Activated effector memory CD4-positive, alpha-beta T cell treated with anti-CD3 and anti-CD28 coated beads, Interleukin-2, amount 50 U/mL, for 16 hours (primary cell): ENCODE measurements at regions not wholly inside any gene's neighbourhood (a gene's known extent, or its start where the extent isn't known, plus 50 kb on each side); places are given as distances from the start of the nearest gene placed in this dataset.

Source experiments
- DNase-seq: peaks from one replicate; pipeline ENCODE4 v3.0.0-alpha.2; 2020

DNA sequence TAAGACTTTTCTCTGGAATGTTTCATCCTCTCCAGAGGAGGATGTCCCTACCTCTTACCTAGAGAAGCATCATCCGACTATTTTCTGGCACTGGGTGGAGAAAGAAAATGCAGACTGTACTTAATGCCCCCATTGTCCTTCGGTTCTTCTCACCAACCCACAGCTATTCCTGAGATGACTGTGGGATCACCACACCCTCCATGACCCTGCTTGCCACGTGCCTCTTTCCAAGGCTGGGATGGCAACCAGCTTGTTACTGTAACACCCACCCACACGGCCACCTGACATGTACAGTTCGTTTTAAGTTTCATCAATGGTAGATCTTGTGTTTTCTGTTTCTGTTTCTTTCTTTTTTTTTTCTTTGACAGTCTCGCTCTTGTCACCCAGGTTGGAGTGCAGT lies 365.2 kb downstream of the FBXO15 start:
- no peak for DNase-seq

DNA sequence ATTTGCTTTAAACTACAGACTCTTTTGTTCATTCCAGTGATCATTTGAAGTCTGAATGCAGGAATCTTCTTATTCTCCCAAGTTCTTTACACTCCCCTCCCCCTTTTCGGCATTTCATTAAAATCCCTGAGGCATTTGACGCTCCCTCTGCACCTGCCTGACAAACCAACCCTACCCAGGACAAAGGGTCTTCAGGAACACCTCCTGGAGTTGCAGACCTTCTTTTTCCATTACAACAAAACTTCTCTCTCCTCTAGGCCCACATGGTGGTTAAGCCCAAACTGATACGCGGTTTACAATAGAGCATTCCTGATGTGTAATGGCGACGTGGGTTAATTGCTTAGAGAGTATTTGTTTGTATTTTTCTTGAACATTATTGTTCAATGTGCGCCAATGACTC lies 367.4 kb downstream of the FBXO15 start:
- no peak for DNase-seq

DNA sequence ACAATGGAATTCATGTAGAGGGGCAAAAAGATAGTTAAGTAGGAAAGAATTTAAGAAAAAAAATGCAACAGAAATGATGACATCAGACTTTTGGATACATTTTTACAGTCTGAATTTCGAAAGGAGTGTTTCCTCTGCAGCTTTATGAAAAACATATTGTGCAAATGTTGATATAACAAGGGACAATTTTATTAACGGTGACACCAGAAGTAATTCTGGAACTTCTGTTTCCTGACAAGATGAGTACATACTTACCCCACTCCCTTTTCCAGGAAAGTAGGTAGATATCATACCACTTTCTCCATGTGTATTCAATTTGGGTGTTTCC lies 369.6 kb downstream of the FBXO15 start:
- no peak for DNase-seq

DNA sequence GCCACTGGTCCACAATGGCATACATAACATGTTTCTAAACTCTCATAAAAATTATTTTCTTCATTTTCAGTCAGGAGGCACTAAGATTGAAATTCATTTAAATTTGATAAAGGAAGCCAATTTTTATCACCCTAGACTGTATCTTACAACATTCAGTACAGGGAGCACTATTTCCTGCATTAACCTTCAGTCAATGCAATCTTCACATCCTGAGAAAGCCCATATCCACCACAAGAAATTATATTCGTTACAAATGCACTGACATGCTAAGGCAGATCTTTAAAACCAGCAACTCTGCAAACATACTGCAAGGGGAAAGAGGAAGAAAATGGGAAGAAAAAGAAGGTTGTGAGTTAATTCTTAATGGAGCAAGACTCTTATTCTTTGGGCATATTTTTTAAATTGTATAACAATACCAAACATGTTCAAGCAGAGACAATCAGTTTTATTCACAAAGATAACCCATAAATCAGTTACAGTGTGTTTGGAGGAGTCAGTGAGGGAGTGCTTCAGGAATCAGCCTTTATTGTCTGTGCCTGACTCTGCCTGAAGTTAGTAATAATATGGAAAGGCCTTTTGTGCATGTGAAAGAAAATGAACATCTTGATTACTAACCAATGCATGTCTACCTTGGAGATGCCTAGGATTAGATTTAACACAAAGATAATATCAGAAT lies 370.1 kb downstream of the FBXO15 start:
- DNase-seq, result no peak

DNA sequence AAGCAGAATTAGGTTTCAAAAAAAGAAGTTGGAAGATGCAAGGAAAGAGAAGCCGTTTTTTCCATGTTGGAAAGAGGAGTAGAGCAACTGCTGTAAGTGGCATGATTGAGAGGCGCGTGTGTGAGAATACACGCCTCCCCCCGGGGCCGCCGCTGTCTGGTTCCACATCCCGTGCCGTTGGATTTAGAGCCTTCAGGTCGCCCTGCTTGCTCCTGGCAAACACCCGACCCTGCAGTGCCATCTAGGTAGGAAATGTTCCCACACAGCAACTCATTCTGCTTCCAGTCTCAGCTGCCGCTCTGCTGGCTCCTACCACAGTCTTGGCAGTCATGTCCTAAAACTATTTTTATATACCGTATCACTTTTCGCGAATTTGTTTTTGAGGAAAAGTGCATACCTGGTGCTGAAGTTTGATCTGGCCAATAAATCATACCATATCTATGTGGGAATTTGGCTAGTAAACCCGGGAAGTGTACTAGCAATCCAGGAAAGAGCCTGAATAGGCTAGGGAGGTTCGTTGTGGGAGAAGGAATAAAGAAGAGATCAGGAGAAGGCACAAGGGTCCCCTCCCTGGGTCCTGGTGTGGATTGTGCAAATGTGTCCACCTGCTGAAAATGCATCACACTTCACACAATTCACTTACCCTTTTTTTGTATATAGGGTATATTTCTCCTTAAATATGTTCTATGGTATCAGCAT lies 372.7 kb downstream of the FBXO15 start:
- DNase-seq, result no peak

DNA sequence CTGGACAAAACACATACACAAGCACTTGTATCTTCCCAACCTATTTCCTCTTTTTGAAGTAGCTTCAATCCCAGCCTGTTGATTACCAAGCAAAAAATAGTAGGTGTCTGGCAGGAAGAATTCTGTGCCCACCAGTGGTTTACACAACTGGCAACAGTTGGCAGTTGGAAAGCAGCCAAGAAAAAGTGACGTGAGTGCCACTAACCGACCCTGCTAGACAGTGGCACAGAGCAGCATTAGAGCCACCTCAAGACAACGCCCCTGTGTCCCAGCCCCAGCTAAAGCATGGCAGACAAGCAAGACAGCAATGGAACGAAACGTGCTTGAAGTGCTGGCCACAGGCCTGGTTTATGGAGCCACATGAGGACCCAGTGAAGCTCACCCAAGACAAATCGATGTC lies 379.6 kb downstream of the FBXO15 start:
- DNase-seq, result no peak

DNA sequence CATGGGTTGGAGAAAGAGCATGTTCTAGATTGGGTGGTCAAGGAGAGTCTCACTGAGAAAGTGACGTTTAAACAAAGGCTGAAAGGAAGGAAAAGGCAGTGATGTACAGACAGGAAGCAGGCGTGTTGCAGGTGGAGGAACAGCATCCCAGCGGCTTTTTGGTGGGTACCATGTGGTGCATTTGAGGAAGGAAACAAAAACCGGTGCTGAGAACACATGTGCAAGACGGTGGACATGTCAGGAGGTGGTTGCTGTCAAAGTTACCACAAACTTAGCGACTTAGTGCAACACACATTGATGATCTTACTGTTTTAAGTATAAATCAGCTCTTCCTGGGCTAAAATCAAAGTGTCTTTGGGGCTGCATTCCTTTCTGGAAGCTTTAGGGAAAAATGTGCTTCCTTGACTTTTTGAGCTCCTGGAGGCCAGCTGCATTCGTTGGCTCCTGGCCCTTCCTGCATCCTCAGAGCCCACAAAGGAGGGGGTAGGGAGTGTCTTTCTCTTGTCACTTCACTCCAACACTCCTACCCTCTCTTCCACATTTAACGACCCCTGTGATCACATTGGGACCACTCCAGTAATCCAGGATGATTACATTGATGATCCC lies 380.6 kb downstream of the FBXO15 start:
- DNase-seq, result no peak

DNA sequence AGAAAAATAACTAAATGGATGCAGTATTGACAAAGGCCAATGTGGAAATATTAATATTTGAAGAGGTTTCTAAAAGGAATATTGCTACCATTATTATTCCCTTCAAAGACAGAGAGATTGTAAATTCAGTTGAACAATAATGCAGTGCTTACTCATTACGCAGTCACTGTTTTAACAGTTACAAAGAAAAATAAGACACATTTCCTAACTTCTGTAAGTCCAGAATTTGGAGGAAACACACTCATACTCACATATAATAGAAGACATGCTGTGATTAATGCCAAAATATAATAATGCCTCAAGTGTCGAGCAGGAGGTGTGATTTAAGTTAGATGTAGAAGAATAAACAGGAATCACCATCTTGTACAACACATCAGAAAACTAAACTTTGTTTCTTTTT lies 389.2 kb downstream of the FBXO15 start:
- no peak for DNase-seq

DNA sequence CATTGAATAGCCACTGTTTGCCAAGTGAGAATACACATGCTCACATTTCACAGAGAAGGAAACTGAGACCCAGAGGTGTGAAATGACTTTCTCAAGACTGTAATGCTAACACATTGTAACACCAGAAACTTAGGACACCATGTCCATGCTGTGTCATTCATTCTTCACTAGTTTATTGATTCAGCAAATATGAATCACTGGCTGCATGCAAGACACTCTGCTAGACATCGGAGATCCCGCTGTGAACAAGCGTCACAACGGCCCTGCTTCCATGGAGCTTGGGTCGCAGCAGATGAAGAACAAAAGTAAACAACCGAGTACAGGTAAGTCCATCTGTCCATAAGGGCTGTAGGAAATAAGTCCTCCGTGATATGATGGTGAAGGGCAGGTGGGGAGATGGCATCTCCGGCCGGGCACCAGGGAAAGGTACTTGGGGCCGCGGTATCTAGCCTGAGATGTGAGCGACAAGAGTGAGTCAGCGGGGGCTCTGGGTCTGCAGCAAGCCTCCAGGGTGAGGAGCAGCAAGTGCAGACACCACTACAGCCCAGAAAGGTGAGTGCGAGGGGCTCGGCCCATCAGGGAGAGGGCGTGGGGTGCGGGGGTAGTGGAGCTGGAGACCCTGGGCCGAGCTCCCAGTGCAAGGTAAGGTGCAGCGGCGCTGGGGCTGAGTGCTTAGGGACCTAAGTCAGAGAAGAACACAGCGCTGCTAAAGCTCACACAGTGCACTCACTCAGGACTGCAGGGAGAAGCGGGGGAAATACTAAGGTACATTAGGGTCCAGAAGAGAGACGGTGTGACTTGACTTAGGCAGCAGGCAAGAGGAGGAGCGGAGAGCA lies 391.2 kb downstream of the FBXO15 start:
- no peak for DNase-seq

DNA sequence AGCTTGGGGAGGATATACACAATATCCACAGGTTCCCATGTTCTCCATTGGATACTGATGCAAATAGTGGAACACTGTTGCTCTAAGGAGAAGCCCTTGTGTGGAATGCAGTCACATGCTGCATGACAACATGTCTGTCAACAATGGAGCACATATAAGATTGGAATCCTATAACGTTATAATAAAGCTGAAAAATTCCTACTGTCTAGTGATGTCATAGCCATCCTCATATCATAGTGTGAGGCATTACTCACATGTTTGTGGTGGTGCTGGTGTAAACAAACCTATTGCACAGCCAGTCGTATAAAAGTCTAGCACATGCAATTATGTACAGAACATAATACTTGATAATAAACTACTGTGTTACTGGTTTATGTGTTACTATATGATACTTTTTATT lies 394.7 kb downstream of the FBXO15 start:
- no peak for DNase-seq

DNA sequence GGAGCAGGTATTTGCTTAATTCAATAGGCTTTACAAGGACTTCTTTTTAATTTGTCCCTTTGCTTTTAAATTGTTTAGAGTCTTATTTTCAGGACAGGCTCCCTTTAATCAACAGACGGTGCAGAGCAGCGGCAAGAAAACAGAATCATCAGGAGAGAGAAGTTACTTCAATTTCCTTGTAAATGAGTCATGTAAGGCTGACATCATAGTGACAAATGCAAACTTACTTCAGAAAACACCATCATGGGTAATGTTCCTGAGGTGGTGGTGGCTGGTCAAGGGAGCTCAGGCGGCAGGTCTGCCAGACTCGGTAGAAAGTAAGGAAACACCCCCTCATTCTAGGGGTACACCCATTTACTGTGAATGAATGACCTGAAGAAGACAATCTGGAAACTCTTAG lies 395.1 kb downstream of the FBXO15 start:
- DNase-seq, result no peak

DNA sequence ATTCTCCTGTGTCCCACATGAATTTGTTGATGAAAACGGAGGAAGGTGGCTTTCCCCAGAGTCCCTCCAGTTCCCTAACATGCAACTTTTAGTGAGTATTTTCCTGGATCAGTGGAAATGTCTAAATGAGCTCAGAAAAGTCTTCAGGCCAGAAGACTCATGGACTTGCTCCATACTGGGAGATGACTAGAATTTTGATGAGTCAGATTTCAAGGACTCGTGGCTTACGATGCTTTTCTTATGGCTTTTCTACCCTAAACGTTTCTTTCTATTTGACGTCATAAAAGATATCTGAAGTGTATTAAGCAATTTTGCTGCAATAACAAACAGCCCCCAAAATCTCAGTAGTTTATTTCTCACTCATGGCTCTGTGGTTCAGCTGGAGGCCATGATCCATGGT lies 397.6 kb downstream of the FBXO15 start:
- no peak for DNase-seq

DNA sequence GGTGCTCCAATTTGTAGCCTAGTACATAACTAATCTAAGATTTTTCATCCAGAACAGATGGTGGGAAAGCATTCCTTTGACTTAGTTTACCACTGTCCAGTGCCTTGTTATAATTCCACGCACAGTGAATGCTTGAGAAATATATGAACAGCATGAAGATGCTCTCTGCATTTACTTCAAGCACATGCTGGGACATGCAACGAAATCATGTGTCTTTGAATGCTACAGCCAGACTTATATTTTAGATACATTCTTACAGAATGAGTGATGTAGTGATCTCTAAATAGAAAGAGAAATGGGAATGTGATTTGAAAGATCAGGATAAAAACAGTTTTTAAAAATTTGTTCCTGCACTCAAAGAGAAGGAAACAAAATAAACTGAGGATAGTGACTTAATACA lies 398.3 kb downstream of the FBXO15 start:
- no peak for DNase-seq

DNA sequence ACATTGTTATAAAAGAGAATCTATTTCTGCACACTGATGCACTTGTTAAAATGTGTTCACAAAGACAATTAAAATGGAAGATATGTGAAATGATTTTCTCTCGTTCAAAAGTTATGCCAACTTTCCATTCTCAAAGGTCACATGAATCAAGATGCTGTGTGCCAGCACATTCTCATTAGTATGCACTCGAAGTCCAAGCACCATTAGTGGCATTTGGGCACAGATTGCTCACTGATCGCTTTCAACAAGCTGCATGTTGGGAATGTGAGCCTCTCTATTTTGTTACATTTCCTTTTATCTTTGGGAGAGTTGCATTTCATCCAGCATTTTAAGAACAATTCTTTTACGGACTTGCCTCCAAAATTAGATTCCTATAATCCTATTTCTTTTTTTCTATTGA lies 398.9 kb downstream of the FBXO15 start:
- no peak for DNase-seq

DNA sequence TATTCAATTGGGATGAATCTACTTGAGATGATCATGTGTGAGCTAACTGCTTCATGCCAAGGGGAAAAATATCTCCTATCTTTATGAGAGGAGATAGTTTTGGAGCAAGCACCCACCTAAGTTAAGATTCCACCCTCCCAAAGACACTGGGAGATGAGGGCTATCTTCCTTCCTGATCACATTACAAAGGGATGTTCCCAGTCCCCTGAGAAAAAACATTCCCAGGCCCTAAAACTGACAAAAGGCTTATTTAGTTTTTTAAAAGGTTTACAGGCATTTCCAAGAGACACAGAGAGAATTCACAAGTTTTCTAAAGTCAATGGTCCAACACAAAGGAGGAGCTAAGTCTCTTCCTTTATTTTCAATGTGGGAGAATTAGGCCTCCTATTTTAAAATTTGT lies 401.5 kb downstream of the FBXO15 start:
- DNase-seq, result no peak

DNA sequence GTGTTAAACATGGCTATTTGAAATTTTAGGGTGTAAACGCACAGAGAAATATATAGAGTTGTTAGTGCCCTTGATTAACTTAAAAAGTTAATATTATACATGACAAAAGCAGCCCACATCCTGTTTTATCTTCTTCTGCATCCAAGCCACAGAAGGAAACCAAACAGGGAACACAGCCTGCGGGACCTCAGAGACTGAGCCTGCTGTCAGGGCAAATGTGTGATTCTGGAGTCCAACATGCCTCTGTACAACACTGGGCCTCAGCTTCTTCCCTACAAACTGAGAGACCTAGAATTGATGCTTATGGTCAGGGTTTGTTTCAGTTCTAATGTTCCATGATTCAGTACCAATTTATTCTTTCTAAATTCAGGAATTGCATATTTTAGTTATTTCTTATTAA lies 404.7 kb downstream of the FBXO15 start:
- DNase-seq, result no peak

DNA sequence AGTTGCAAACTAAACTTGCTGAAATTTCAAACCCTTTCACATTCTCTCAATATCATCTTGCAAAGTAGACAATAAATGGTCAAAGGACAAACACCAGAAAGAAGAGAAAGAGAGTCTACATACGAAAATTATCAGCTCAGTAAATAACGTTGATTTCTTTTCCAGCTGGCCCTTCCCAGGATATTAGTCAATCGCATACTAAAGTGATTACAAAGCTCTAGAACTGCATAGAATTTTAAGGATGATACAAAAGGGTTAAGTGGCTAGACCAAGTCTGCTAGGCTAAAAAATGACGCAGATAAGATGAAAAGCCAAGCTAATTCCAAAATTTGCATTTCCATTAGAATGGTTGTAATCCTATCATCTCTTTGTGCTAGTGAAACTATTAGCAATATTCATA lies 405.7 kb downstream of the FBXO15 start:
- DNase-seq, result no peak

DNA sequence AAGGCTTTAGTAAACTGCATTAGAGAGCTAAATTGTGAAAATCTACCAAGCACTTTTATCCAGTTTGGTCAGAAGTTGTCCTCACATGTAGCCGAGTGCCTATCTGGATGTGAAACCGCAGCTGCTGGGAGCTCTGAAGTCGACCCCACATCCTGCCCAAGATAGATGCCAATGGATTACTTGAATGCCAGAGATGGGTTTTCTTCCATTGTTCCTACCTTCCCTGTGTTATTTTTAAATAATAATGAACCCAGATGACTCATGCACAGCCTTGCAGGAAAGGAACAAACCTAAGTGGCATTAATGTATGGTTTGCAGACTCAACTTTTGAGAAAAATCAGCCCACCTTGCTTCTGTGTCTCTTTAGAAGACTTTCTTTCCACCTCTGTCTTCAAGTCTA lies 408.5 kb downstream of the FBXO15 start:
- no peak for DNase-seq

DNA sequence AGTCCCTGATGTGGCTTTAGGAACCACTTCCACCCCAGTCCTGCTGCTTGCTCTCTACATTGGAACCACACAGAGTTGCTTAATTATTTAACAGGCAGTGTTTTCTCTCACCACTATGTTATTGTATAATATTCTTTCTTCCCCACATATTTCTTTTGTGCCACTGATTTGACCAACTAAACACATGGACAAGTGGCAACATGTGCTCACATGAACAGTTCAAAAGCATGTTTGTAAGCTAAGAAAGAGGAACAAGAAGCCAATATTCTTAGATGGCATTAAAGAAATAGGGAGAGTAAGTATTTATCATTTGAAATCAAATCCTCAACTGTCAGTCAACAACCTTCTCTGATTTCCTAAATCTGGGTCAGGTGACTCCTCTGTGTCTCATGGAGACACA lies 409.6 kb downstream of the FBXO15 start:
- DNase-seq, result no peak

DNA sequence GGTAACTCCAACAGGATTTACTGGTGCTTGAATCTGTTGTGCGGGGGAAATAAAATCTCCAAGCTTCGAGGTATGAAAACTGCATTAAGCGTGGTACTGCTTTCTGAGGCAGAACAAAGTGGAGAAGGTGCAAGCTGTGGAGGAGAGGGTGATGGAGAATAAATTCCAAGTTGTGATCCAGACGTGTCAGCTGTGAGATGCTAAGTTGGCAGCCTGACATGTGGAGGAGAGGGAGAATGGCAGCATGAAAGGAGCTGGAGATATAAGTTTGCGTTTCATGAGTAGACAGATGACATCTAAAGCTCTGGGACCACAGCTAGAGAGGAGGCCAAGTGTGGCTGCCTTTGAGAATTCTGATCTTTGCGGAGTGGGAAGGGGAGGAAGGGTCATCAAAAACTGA lies 411.8 kb downstream of the FBXO15 start:
- no peak for DNase-seq

DNA sequence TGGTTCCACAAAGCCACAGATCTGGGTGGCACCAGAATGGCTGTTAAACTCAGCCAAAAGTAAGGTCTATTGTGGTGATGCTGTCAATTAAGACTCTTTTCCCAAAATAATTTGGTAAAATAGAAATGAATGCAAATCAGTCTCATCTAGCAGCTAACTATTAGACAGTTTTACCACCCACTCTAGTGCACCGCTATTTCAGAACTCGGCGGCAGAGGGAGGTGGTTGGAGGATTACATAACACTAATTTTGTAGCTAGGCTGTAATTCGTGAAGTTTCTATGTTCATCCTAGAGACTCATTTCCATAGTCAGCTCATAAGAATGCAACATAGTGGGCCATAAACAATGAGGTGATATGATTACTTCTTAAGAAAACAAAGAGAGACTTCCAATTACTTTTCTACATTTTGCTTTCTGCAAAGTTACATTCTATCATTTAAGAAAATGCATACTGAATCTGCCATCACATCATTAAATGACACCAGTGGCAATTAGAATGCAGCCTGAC lies 413.8 kb downstream of the FBXO15 start:
- DNase-seq, result no peak

DNA sequence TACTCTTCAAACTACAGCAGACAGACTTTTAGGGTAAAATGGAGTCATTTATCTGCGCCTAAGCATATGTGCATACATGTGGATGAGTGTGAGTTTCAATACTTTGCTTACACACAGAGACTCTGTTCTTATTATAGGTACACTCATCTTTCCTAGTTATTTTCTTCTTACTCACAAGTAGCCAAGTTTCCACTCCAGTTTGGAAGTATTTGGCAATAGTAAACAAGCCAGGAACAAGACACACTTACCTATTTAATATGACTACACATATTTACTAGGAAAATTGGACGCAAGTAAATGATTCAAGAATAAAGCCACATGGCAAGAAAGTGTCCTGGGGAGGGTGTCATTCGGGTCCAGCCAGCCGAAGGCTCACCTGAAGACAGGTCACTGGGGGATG lies 414.3 kb downstream of the FBXO15 start:
- no peak for DNase-seq

DNA sequence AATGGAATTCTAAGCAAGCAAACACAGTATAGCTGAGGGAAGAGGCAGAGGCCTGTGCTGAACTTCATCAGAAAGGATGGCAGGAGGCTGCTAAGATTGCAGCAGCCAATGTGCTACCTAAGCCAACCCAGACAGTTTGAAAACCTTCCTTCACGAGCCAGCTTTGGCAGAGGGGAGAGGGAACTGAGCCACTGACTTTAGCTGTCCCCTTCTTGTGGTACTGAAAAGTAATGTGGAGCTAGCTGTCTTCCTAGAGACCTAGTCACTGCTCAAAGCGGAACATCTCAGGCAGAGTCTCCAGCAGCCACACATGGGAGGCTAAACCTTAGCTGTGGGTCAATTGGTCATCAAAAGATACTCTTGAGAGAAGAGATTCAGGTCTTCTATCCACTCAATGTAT lies 419.0 kb downstream of the FBXO15 start:
- no peak for DNase-seq

DNA sequence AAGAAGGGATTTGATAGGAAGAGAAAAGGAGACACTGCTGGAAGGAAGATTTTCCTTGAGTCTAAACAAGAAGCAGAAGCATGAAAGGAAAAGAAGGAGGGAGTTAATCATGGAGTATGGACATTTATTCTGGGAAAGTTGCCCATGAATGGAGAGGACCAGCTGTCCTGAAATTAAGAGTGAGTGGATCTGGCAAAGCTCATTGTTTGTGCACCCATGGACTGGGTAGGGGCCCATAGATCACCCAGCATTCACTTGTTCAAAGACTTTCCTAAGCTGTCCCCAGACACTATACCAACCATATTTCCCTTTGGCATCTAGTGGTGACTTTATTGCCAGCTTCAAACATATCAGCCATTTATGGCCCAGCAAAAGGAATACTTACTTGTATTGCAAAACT lies 422.7 kb downstream of the FBXO15 start:
- no peak for DNase-seq
